ENCODE measurements at regions not wholly inside any gene's neighbourhood (a gene's known extent, or its start where the extent isn't known, plus 50 kb on each side); places are given as distances from the start of the nearest gene placed in this dataset.

- no peaks in the 10 kb centered on the region for H3K36me3 ChIP-seq (ENCODE audit: insufficient read depth, low read length)
- no peak overlapping the region for H3K4me3 ChIP-seq (ENCODE audit: insufficient read depth, low read length)
- H2AFZ ChIP-seq (ENCODE audit: low read length): no peak overlapping the region
- DNase-seq (ENCODE audit: insufficient read length, low spot score, missing footprints): no peak
- no peaks in the 10 kb centered on the region for H4K20me1 ChIP-seq (ENCODE audit: insufficient read depth, low read length)
- H3K27ac ChIP-seq (ENCODE audit: low read depth, low read length): no peak overlapping the region
- no peaks in the 10 kb centered on the region for H3K4me1 ChIP-seq (ENCODE audit: insufficient read depth, low read length)
- H3K4me2 ChIP-seq (ENCODE audit: insufficient read depth, low read length): no peak overlapping the region
- no peaks in the 10 kb centered on the region for H3K79me2 ChIP-seq (ENCODE audit: insufficient read depth, low read length)
- no peaks in the 10 kb centered on the region for H3K9me3 ChIP-seq (ENCODE audit: low read depth, low read length)
- TF ChIP-seq, protein P1, sequence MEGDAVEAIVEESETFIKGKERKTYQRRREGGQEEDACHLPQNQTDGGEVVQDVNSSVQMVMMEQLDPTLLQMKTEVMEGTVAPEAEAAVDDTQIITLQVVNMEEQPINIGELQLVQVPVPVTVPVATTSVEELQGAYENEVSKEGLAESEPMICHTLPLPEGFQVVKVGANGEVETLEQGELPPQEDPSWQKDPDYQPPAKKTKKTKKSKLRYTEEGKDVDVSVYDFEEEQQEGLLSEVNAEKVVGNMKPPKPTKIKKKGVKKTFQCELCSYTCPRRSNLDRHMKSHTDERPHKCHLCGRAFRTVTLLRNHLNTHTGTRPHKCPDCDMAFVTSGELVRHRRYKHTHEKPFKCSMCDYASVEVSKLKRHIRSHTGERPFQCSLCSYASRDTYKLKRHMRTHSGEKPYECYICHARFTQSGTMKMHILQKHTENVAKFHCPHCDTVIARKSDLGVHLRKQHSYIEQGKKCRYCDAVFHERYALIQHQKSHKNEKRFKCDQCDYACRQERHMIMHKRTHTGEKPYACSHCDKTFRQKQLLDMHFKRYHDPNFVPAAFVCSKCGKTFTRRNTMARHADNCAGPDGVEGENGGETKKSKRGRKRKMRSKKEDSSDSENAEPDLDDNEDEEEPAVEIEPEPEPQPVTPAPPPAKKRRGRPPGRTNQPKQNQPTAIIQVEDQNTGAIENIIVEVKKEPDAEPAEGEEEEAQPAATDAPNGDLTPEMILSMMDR (IDR thresholded peaks at IDR 0.05; ENCODE audit: extremely low read depth, low read depth, low read length): no peak
- peaks cover 4% of the 10 kb centered on the region for H3K27me3 ChIP-seq (ENCODE audit: insufficient read depth, low read length)
Measured at GRCh38 chr3:31226346-31226745, 306.4 kb upstream of the STT3B start.

GRCh38 chr3:31227131-31227562, 305.6 kb upstream of the STT3B start:
- no peaks in the 10 kb centered on the region for H3K4me1 ChIP-seq (ENCODE audit: insufficient read depth, low read length)
- DNase-seq (ENCODE audit: insufficient read length, low spot score, missing footprints): no peak
- no peaks in the 10 kb centered on the region for H3K9me3 ChIP-seq (ENCODE audit: low read depth, low read length)
- TF ChIP-seq, protein P1 (IDR thresholded peaks at IDR 0.05; ENCODE audit: extremely low read depth, low read depth, low read length): no peak
- H3K36me3 ChIP-seq (ENCODE audit: insufficient read depth, low read length): no peaks in the 10 kb centered on the region
- no peak overlapping the region for H2AFZ ChIP-seq (ENCODE audit: low read length)
- H3K4me3 ChIP-seq (ENCODE audit: insufficient read depth, low read length): no peak overlapping the region
- no peak overlapping the region for H3K4me2 ChIP-seq (ENCODE audit: insufficient read depth, low read length)
- H3K27me3 ChIP-seq (ENCODE audit: insufficient read depth, low read length): peaks cover 8% of the 10 kb centered on the region
- no peaks in the 10 kb centered on the region for H3K79me2 ChIP-seq (ENCODE audit: insufficient read depth, low read length)
- H4K20me1 ChIP-seq (ENCODE audit: insufficient read depth, low read length): no peaks in the 10 kb centered on the region
- no peak overlapping the region for H3K27ac ChIP-seq (ENCODE audit: low read depth, low read length)

DNA sequence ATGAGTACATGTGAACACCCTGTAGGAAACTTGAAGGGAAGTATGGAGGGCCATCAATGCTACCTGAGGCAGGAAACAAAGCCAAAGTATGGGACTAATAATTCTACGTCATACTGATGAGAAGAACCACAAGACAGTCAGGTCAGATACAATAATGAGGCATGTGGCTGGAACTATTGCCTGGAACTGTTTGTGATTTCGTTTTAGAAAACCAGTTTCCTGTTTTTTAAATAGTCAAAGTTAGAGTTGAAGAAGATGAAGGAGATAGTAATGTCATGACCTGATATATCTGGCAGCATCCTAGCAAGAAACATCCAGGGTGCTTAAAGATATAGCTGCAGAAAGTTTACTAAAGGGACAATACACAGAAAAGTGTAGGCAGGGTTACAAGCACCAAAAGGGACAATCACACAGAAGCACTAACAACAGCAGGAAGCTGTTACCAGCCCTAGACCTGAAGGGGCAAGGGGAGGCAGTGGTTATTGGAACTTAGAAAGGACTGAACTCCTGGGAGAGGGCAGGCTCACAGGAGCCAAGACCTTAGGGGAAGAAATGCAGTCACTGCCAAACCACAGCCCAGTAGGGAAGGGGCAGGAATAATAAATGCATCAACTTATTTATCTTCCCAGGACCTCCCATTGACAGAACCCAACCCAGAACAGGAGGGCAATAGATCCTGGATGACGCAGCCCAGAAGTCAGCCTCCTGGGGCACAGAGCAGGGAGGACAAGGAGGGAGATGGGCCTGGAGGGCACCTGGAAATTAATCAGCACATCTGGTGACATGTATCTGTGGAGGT, 302.1 kb upstream of the STT3B start:
- H3K27me3 ChIP-seq (ENCODE audit: insufficient read depth, low read length): peaks cover 14% of the 10 kb centered on the region
- no peaks in the 10 kb centered on the region for H3K9me3 ChIP-seq (ENCODE audit: low read depth, low read length)
- no peaks in the 10 kb centered on the region for H4K20me1 ChIP-seq (ENCODE audit: insufficient read depth, low read length)
- H3K79me2 ChIP-seq (ENCODE audit: insufficient read depth, low read length): no peaks in the 10 kb centered on the region
- H2AFZ ChIP-seq (ENCODE audit: low read length): no peak overlapping the region
- H3K4me2 ChIP-seq (ENCODE audit: insufficient read depth, low read length): no peak overlapping the region
- no peaks in the 10 kb centered on the region for H3K36me3 ChIP-seq (ENCODE audit: insufficient read depth, low read length)
- H3K4me3 ChIP-seq (ENCODE audit: insufficient read depth, low read length): no peak overlapping the region
- no peak overlapping the region for H3K27ac ChIP-seq (ENCODE audit: low read depth, low read length)
- DNase-seq (ENCODE audit: insufficient read length, low spot score, missing footprints): no peak
- TF ChIP-seq, protein P1 (IDR thresholded peaks at IDR 0.05; ENCODE audit: extremely low read depth, low read depth, low read length): no peak
- no peaks in the 10 kb centered on the region for H3K4me1 ChIP-seq (ENCODE audit: insufficient read depth, low read length)
